GM19397 (cell line): ENCODE measurements at regions not wholly inside any gene's neighbourhood (a gene's known extent, or its start where the extent isn't known, plus 50 kb on each side); places are given as distances from the start of the nearest gene placed in this dataset.

Source experiments
- ATAC-seq: cut with Tn5 transposase; IDR thresholded peaks from one replicate; pipeline ENCODE4 v1.9.1; 2021; ENCODE audit warnings: mild to moderate bottlenecking, moderate library complexity; ENCODE audit not compliant: unreplicated experiment

- ATAC-seq: no peak
Observed at GRCh38 chr5:159774476-159775031, 141.7 kb upstream of the ADRA1B start.

- no peak for ATAC-seq
Observed at GRCh38 chr5:159775890-159776289, 140.4 kb upstream of the ADRA1B start.

- no peak for ATAC-seq
Observed at GRCh38 chr5:159777049-159777660, 139.1 kb upstream of the ADRA1B start.

- no peak for ATAC-seq
Observed at GRCh38 chr5:159779481-159779880, 136.8 kb upstream of the ADRA1B start.

GRCh38 chr5:159780246-159780645 lies 136.0 kb upstream of the ADRA1B start:
- ATAC-seq: no peak

- no peak for ATAC-seq
Observed at GRCh38 chr5:159781626-159782157, 134.6 kb upstream of the ADRA1B start.

GRCh38 chr5:159782197-159782994 lies 133.9 kb upstream of the ADRA1B start:
- no peak for ATAC-seq

GRCh38 chr5:159782995-159783300 lies 133.3 kb upstream of the ADRA1B start:
- no peak for ATAC-seq

GRCh38 chr5:159783726-159784247 lies 132.5 kb upstream of the ADRA1B start:
- no peak for ATAC-seq

GRCh38 chr5:159784993-159785392 lies 131.3 kb upstream of the ADRA1B start:
- ATAC-seq: no peak

- no peak for ATAC-seq
Observed at GRCh38 chr5:159785656-159786055, 130.6 kb upstream of the ADRA1B start.

GRCh38 chr5:159786201-159786600 lies 130.1 kb upstream of the ADRA1B start:
- no peak for ATAC-seq

- no peak for ATAC-seq
Observed at GRCh38 chr5:159786901-159787691, 129.2 kb upstream of the ADRA1B start.

- ATAC-seq: no peak
Observed at GRCh38 chr5:159787837-159788236, 128.4 kb upstream of the ADRA1B start.

GRCh38 chr5:159788835-159789331 lies 127.4 kb upstream of the ADRA1B start:
- ATAC-seq: no peak

- no peak for ATAC-seq
Observed at GRCh38 chr5:159792180-159792579, 124.1 kb upstream of the ADRA1B start.

GRCh38 chr5:159797261-159797970 lies 118.9 kb upstream of the ADRA1B start:
- no peak for ATAC-seq

GRCh38 chr5:159799701-159800100 lies 116.6 kb upstream of the ADRA1B start:
- no peak for ATAC-seq

GRCh38 chr5:159800131-159800840 lies 116.0 kb upstream of the ADRA1B start:
- ATAC-seq: no peak

- ATAC-seq: no peak
Observed at GRCh38 chr5:159801303-159801702, 115.0 kb upstream of the ADRA1B start.
